Spleen (tissue), 11 donors: ENCODE measurements at regions not wholly inside any gene's neighbourhood (a gene's known extent, or its start where the extent isn't known, plus 50 kb on each side); places are given as distances from the start of the nearest gene placed in this dataset.

Experiments used
- DNase-seq: peaks from one replicate; pipeline ENCODE4 v3.0.0-alpha.2; 2020
- H3K27ac ChIP-seq, 8 donors: fragments of 200-600 bp; sonication (generic) in 7 of 8; 1 replicate in 4 of 8; 2 replicates in 4 of 8; pipeline versions ENCODE4 v1.5.0 to v1.8.0; 2016 to 2021; ENCODE audit warnings: inconsistent platforms in 4 of 8, mild to moderate bottlenecking in 4 of 8, moderate library complexity in 1 of 8
- H3K27me3 ChIP-seq, 7 donors: fragments of 200-600 bp; sonication (generic) in 6 of 7; replicated peaks in 1 of 7; 1 replicate in 4 of 7; 2 replicates in 3 of 7; pipeline versions ENCODE4 v1.5.0 to v1.8.0; 2016 to 2021; ENCODE audit warnings: inconsistent platforms in 3 of 7, mild to moderate bottlenecking in 1 of 7
- H3K36me3 ChIP-seq, 6 donors: fragments of 200-600 bp; sonication (generic) in 5 of 6; 1 replicate in 4 of 6; 2 replicates in 2 of 6; pipeline versions ENCODE4 v1.5.0 to v1.8.0; 2016 to 2021; ENCODE audit warnings: inconsistent platforms in 2 of 6
- H3K4me1 ChIP-seq, 6 donors: fragments of 200-600 bp; sonication (generic) in 5 of 6; 1 replicate in 3 of 6; 2 replicates in 3 of 6; pipeline versions ENCODE4 v1.5.0 to v1.8.0; 2016 to 2021; ENCODE audit warnings: inconsistent platforms in 3 of 6
- H3K4me3 ChIP-seq, 8 donors: fragments of 200-600 bp; sonication (generic) in 7 of 8; 1 replicate in 4 of 8; 2 replicates in 4 of 8; pipeline versions ENCODE4 v1.5.0 to v1.8.0; 2016 to 2021; ENCODE audit warnings: inconsistent platforms in 4 of 8, mild to moderate bottlenecking in 4 of 8, moderate library complexity in 2 of 8
- H3K9me3 ChIP-seq, 8 donors: fragments of 200-600 bp; sonication (generic) in 7 of 8; 1 replicate in 4 of 8; 2 replicates in 4 of 8; pipeline versions ENCODE4 v1.5.0 to v1.8.0; 2016 to 2021; ENCODE audit warnings: inconsistent platforms in 4 of 8
- CTCF ChIP-seq, 11 experiments: fragments of 200-600 bp in 7 of 11; fragments of 450-650 bp in 4 of 11; sonication (generic) in 4 of 11; IDR thresholded peaks in 8 of 11; conservative IDR thresholded peaks in 3 of 11; 1 replicate in 7 of 11; 2 replicates in 4 of 11; pipeline versions ENCODE4 v1.4.0 to v1.8.0; 2016 to 2021; ENCODE audit warnings: antibody characterized with exemption in 11 of 11, inconsistent platforms in 4 of 11, mild to moderate bottlenecking in 1 of 11
- POLR2A ChIP-seq, 3 donors: fragments of 450-650 bp; IDR thresholded peaks; one replicate each; pipeline ENCODE4 v1.5.1; 2017; ENCODE audit warnings: antibody characterized with exemption in 3 of 3, mild to moderate bottlenecking in 1 of 3
- POLR2AphosphoS5 ChIP-seq, 3 donors: sonication (generic); formaldehyde crosslinking; IDR thresholded peaks; one replicate each; pipeline ENCODE4 v1.5.1; 2017; ENCODE audit warnings: antibody characterized with exemption in 3 of 3
- WGBS, 5 donors: extraction: QIAGEN DNeasy Blood & Tissue Kit in 3 of 5; methylation state at CpG; one replicate each; pipeline versions ENCODE4 v1.1.5 to v1.1.7; 2013 to 2018; 5-methylcytosine and 5-hydroxymethylcytosine counted together
- intact Hi-C: fragments of 100-400 bp; cut with DNase I; formaldehyde crosslinking; loops from one replicate; pipeline ENCODE4 v1.15.0; 2023; ENCODE audit warnings: low total_unique reads
- donor health status: healthy with polysubstance abuse.
- donor health status: DM: no; HTN: no; CAD: no; lungs with moderate emphysema.
- donor health status: DM: no; HTN: no; CAD: no.
- donor health status: Bipolar disorder and iron deficiency.
- donor health status: healthy.
- donor health status: DM: no; HTN: no; CAD: no.
- donor health status: DM: yes; HTN: yes; CAD: no.

GRCh38 chr14:105863296-105864108 lies 337.1 kb downstream of the TMEM121 start:
- H3K9me3 ChIP-seq = no peaks in the 10 kb centered on the region
- H3K27ac ChIP-seq = peak overlapping the region; percentile 78 to 93 (median 88)
- peak overlapping the region; percentile 34 to 83 (median 46) for H3K4me3 ChIP-seq
- H3K36me3 ChIP-seq = peaks cover 0 to 23% (median 0%) of the 10 kb centered on the region in 6 donors
- peak; percentile 75 for DNase-seq
- WGBS, 5 donors = 22 to 78% (median 50%) methylated on average over 19 to 25 of the region's 25 CpGs
- peaks cover 0 to 8% (median 0%) of the 10 kb centered on the region in 6 donors for H3K4me1 ChIP-seq
- no peak for TF ChIP-seq CTCF (IDR thresholded peaks at IDR 0.05 in 8 of 11, conservative IDR thresholded peaks at IDR 0.05 in 3 of 11)
- TF ChIP-seq POLR2A (IDR thresholded peaks at IDR 0.05) = no peak
- peak in 2 of 3 donors; percentile 6 to 11 for TF ChIP-seq POLR2AphosphoS5 (IDR thresholded peaks at IDR 0.05)
- intact Hi-C loops = no loop called here
- peaks cover 0 to 40% (median 0%) of the 10 kb centered on the region in 7 donors for H3K27me3 ChIP-seq

- peak; percentile 33 for DNase-seq
- Histone ChIP-seq H3K4me1 (peaks cover 0 to 8% (median 0%) of the 10 kb centered on the region in 6 donors), H3K36me3 (peaks cover 0 to 23% (median 0%) of the 10 kb centered on the region in 6 donors), H3K27ac (peak overlapping the region in 7 of 8 donors; percentile 78 to 93 (median 88)), H3K4me3 (peak overlapping the region in 7 of 8 donors; percentile 5 to 83 (median 49)), H3K27me3 (peaks cover 0 to 40% (median 0%) of the 10 kb centered on the region in 7 donors), H3K9me3 (no peaks in the 10 kb centered on the region)
- TF ChIP-seq POLR2AphosphoS5 (IDR thresholded peaks at IDR 0.05) = no peak
- 40 to 87% (median 53%) methylated on average over 3 to 13 of the region's 13 CpGs for WGBS, 5 donors
- intact Hi-C loops = no loop called here
Measured at GRCh38 chr14:105864116-105864515, 337.7 kb downstream of the TMEM121 start.

GRCh38 chr14:105864651-105865265 lies 338.4 kb downstream of the TMEM121 start:
- peak overlapping the region in 4 of 8 donors; percentile 78 to 93 (median 90) for H3K27ac ChIP-seq
- no peak for TF ChIP-seq CTCF (IDR thresholded peaks at IDR 0.05 in 8 of 11, conservative IDR thresholded peaks at IDR 0.05 in 3 of 11)
- no peak for TF ChIP-seq POLR2A (IDR thresholded peaks at IDR 0.05)
- TF ChIP-seq POLR2AphosphoS5 (IDR thresholded peaks at IDR 0.05) = no peak
- 45 to 60% (median 58%) methylated on average over 7 to 19 of the region's 19 CpGs for WGBS, 5 donors
- intact Hi-C loops = no loop called here
- peaks cover 0 to 8% (median 0%) of the 10 kb centered on the region in 6 donors for H3K4me1 ChIP-seq
- H3K9me3 ChIP-seq = no peaks in the 10 kb centered on the region
- peak overlapping the region in 2 of 8 donors; percentile 49 to 83 for H3K4me3 ChIP-seq
- H3K36me3 ChIP-seq = peaks cover 0 to 23% (median 0%) of the 10 kb centered on the region in 6 donors
- peak; percentile 54 for DNase-seq
- peaks cover 0 to 40% (median 0%) of the 10 kb centered on the region in 7 donors for H3K27me3 ChIP-seq

- WGBS, 5 donors = 36 to 72% (median 50%) methylated on average over 9 to 15 of the region's 15 CpGs
- TF ChIP-seq POLR2A (IDR thresholded peaks at IDR 0.05) (no peak), CTCF (IDR thresholded peaks at IDR 0.05 in 8 of 11, conservative IDR thresholded peaks at IDR 0.05 in 3 of 11) (no peak), POLR2AphosphoS5 (IDR thresholded peaks at IDR 0.05) (no peak)
- Histone ChIP-seq H3K36me3 (peaks cover 0 to 20% (median 0%) of the 10 kb centered on the region in 6 donors), H3K4me1 (peaks cover 0 to 8% (median 0%) of the 10 kb centered on the region in 6 donors), H3K27me3 (peaks cover 0 to 40% (median 0%) of the 10 kb centered on the region in 7 donors), H3K4me3 (peak overlapping the region in 1 of 8 donors; percentile 83), H3K9me3 (no peaks in the 10 kb centered on the region), H3K27ac (peak overlapping the region in 1 of 8 donors; percentile 93)
- intact Hi-C loops = no loop called here
- peak; percentile 72 for DNase-seq
Measured at GRCh38 chr14:105865266-105865903, 339.0 kb downstream of the TMEM121 start.
